Peyer's patch (tissue), 4 donors: ENCODE measurements at regions not wholly inside any gene's neighbourhood (a gene's known extent, or its start where the extent isn't known, plus 50 kb on each side); places are given as distances from the start of the nearest gene placed in this dataset.

Source experiments
- POLR2A ChIP-seq, 2 donors: fragments of 450-650 bp; IDR thresholded peaks; one replicate each; pipeline ENCODE4 v1.5.1; 2017; ENCODE audit warnings: antibody characterized with exemption in 2 of 2, mild to moderate bottlenecking in 2 of 2, moderate library complexity in 2 of 2
- TF ChIP-seq, protein P1 (sequence below), 6 experiments: fragments of 450-650 bp in 4 of 6; fragments of 200-600 bp in 2 of 6; sonication (generic) in 1 of 6; IDR thresholded peaks; one replicate each; pipeline ENCODE4 v1.5.1; 2017 to 2019; ENCODE audit warnings: antibody characterized with exemption in 6 of 6, mild to moderate bottlenecking in 3 of 6, moderate library complexity in 1 of 6

DNA sequence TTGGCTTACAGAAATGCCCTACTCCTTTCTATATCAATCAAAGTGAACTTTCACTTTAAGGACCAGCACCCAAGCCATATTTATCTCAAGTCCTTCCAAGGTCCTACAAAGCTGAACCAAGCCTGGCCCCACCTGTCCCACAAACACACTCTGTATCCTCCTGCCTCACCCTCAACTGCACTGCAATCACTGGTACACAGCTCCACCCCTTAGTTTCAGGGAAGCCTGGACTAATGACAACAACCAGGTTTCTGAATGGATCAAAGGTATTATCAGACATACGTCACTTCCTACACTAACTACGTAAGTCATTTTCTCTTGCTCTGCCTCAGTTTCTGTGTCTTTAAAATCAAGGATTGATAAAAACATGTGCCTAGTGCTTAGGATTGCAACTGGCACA, 205.6 kb upstream of the HS3ST1 start:
- TF ChIP-seq POLR2A (IDR thresholded peaks at IDR 0.05): no peak
- TF ChIP-seq, protein P1, sequence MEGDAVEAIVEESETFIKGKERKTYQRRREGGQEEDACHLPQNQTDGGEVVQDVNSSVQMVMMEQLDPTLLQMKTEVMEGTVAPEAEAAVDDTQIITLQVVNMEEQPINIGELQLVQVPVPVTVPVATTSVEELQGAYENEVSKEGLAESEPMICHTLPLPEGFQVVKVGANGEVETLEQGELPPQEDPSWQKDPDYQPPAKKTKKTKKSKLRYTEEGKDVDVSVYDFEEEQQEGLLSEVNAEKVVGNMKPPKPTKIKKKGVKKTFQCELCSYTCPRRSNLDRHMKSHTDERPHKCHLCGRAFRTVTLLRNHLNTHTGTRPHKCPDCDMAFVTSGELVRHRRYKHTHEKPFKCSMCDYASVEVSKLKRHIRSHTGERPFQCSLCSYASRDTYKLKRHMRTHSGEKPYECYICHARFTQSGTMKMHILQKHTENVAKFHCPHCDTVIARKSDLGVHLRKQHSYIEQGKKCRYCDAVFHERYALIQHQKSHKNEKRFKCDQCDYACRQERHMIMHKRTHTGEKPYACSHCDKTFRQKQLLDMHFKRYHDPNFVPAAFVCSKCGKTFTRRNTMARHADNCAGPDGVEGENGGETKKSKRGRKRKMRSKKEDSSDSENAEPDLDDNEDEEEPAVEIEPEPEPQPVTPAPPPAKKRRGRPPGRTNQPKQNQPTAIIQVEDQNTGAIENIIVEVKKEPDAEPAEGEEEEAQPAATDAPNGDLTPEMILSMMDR (IDR thresholded peaks at IDR 0.05): peak in 3 of 6 experiments; percentile 33 to 65 (median 45)
